ENCODE measurements at regions not wholly inside any gene's neighbourhood (a gene's known extent, or its start where the extent isn't known, plus 50 kb on each side); places are given as distances from the start of the nearest gene placed in this dataset.

- TF ChIP-seq EZH2 (IDR thresholded peaks at IDR 0.05; ENCODE audit: insufficient read depth, low read length): no peak
- TF ChIP-seq CTCF (IDR thresholded peaks at IDR 0.05; ENCODE audit: insufficient read depth, low read depth, low read length): no peak
- H3K27ac ChIP-seq (ENCODE audit: low read depth, low read length): no peak overlapping the region
- no peaks in the 10 kb centered on the region for H3K4me1 ChIP-seq (ENCODE audit: insufficient read depth, low read length)
- H3K9ac ChIP-seq (ENCODE audit: low read length): no peak overlapping the region
- Mint-ChIP-seq H3K9me3 (ENCODE audit: unreplicated experiment) (peaks cover 4% of the 10 kb centered on the region), H3K27ac (ENCODE audit: unreplicated experiment) (no peak overlapping the region), H3K36me3 (ENCODE audit: low read depth, unreplicated experiment) (no peaks in the 10 kb centered on the region), H3K4me3 (ENCODE audit: unreplicated experiment) (no peak overlapping the region), H3K4me1 (ENCODE audit: low read depth, unreplicated experiment) (no peaks in the 10 kb centered on the region), H3K27me3 (ENCODE audit: low read depth, unreplicated experiment) (no peaks in the 10 kb centered on the region)
- no peaks in the 10 kb centered on the region for H3K36me3 ChIP-seq (ENCODE audit: insufficient read depth, low read length)
- H3K27me3 ChIP-seq (ENCODE audit: insufficient read depth, low read length): no peaks in the 10 kb centered on the region
- FAIRE-seq (no peak), DNase-seq (ENCODE audit: low read depth) (no peak)
- H3K4me2 ChIP-seq (ENCODE audit: low read length): no peak overlapping the region
- no peak overlapping the region for H3K4me3 ChIP-seq (ENCODE audit: insufficient read depth, low read depth, low read length)
- H4K20me1 ChIP-seq (ENCODE audit: insufficient read depth, low read length): no peaks in the 10 kb centered on the region
- H3K9me3 ChIP-seq (ENCODE audit: insufficient read depth, low read depth, low read length): peaks cover 9% of the 10 kb centered on the region
- H3K79me2 ChIP-seq (ENCODE audit: insufficient read depth, low read length): no peaks in the 10 kb centered on the region
- no peak overlapping the region for H2AFZ ChIP-seq (ENCODE audit: low read depth, low read length)
Measured at GRCh38 chr2:146721486-146721885, 1123.3 kb upstream of the ACVR2A start.

GRCh38 chr2:146720170-146720569 is 1124.7 kb upstream of the ACVR2A start:
- Mint-ChIP-seq H3K4me1 (ENCODE audit: low read depth, unreplicated experiment) (no peaks in the 10 kb centered on the region), H3K27me3 (ENCODE audit: low read depth, unreplicated experiment) (no peaks in the 10 kb centered on the region), H3K4me3 (ENCODE audit: unreplicated experiment) (no peak overlapping the region), H3K9me3 (ENCODE audit: unreplicated experiment) (peaks cover 4% of the 10 kb centered on the region), H3K27ac (ENCODE audit: unreplicated experiment) (no peak overlapping the region), H3K36me3 (ENCODE audit: low read depth, unreplicated experiment) (no peaks in the 10 kb centered on the region)
- Histone ChIP-seq H3K36me3 (ENCODE audit: insufficient read depth, low read length) (no peaks in the 10 kb centered on the region), H4K20me1 (ENCODE audit: insufficient read depth, low read length) (no peaks in the 10 kb centered on the region), H3K27ac (ENCODE audit: low read depth, low read length) (no peak overlapping the region), H3K9ac (ENCODE audit: low read length) (no peak overlapping the region), H3K4me1 (ENCODE audit: insufficient read depth, low read length) (no peaks in the 10 kb centered on the region), H2AFZ (ENCODE audit: low read depth, low read length) (no peak overlapping the region), H3K4me3 (ENCODE audit: insufficient read depth, low read depth, low read length) (no peak overlapping the region), H3K79me2 (ENCODE audit: insufficient read depth, low read length) (no peaks in the 10 kb centered on the region), H3K27me3 (ENCODE audit: insufficient read depth, low read length) (no peaks in the 10 kb centered on the region), H3K9me3 (ENCODE audit: insufficient read depth, low read depth, low read length) (peaks cover 9% of the 10 kb centered on the region), H3K4me2 (ENCODE audit: low read length) (no peak overlapping the region)
- TF ChIP-seq EZH2 (IDR thresholded peaks at IDR 0.05; ENCODE audit: insufficient read depth, low read length): no peak
- TF ChIP-seq CTCF (IDR thresholded peaks at IDR 0.05; ENCODE audit: insufficient read depth, low read depth, low read length): no peak
- DNase-seq (ENCODE audit: low read depth): no peak
- FAIRE-seq: no peak

GRCh38 chr2:146716591-146716990 is 1128.2 kb upstream of the ACVR2A start:
- H3K9me3 ChIP-seq (ENCODE audit: insufficient read depth, low read depth, low read length): peaks cover 9% of the 10 kb centered on the region
- Mint-ChIP-seq H3K27ac (ENCODE audit: unreplicated experiment) (no peak overlapping the region), H3K27me3 (ENCODE audit: low read depth, unreplicated experiment) (no peaks in the 10 kb centered on the region), H3K4me3 (ENCODE audit: unreplicated experiment) (no peak overlapping the region), H3K4me1 (ENCODE audit: low read depth, unreplicated experiment) (no peaks in the 10 kb centered on the region), H3K9me3 (ENCODE audit: unreplicated experiment) (peaks cover 4% of the 10 kb centered on the region), H3K36me3 (ENCODE audit: low read depth, unreplicated experiment) (no peaks in the 10 kb centered on the region)
- no peak overlapping the region for H3K27ac ChIP-seq (ENCODE audit: low read depth, low read length)
- H3K27me3 ChIP-seq (ENCODE audit: insufficient read depth, low read length): no peaks in the 10 kb centered on the region
- no peak overlapping the region for H2AFZ ChIP-seq (ENCODE audit: low read depth, low read length)
- DNase-seq (ENCODE audit: low read depth) (no peak), FAIRE-seq (no peak)
- no peak overlapping the region for H3K4me3 ChIP-seq (ENCODE audit: insufficient read depth, low read depth, low read length)
- H3K79me2 ChIP-seq (ENCODE audit: insufficient read depth, low read length): no peaks in the 10 kb centered on the region
- H3K4me1 ChIP-seq (ENCODE audit: insufficient read depth, low read length): no peaks in the 10 kb centered on the region
- H3K9ac ChIP-seq (ENCODE audit: low read length): no peak overlapping the region
- TF ChIP-seq CTCF (IDR thresholded peaks at IDR 0.05; ENCODE audit: insufficient read depth, low read depth, low read length) (no peak), EZH2 (IDR thresholded peaks at IDR 0.05; ENCODE audit: insufficient read depth, low read length) (no peak)
- no peaks in the 10 kb centered on the region for H4K20me1 ChIP-seq (ENCODE audit: insufficient read depth, low read length)
- no peaks in the 10 kb centered on the region for H3K36me3 ChIP-seq (ENCODE audit: insufficient read depth, low read length)
- H3K4me2 ChIP-seq (ENCODE audit: low read length): no peak overlapping the region

Measured in astrocyte (in vitro differentiated cells and primary cell).